SK-N-SH (cell line): ENCODE measurements at regions not wholly inside any gene's neighbourhood (a gene's known extent, or its start where the extent isn't known, plus 50 kb on each side); places are given as distances from the start of the nearest gene placed in this dataset.

ENCODE experiments used
- CTCF ChIA-PET: fragments of 300-600, 350-600 bp; formaldehyde crosslinking; extraction: SDS; loops from one replicate; lab custom pipeline; 2021; lab: Yijun Ruan, JAX
- POLR2A ChIA-PET: fragments of 350-600 bp; sonication (Branson Sonifier 250); formaldehyde crosslinking; extraction: SDS; loops from one replicate; lab custom pipeline; 2020; ENCODE audit warnings: antibody characterized with exemption, inconsistent platforms; lab: Yijun Ruan, JAX
- DNase-seq: peaks from one replicate; pipeline ENCODE4 v3.0.0; 2012
- H2AFZ ChIP-seq: fragments of 200-600 bp; sonication (generic); 2 replicates; pipeline ENCODE4 v1.8.1; 2016; ENCODE audit warnings: antibody characterized with exemption, mild to moderate bottlenecking, low read depth
- H3F3A ChIP-seq: fragments of 200-600 bp; sonication (generic); replicated peaks from 2 replicates; pipeline ENCODE3; 2016; ENCODE audit warnings: antibody characterized with exemption, mild to moderate bottlenecking; ENCODE audit not compliant: insufficient read depth
- H3K27ac ChIP-seq, 2 experiments: fragments of 200-500 bp in 1 of 2; fragments of 200-600 bp in 1 of 2; sonication (Bioruptor generic) in 1 of 2; sonication (generic), shearing (Covaris generic) in 1 of 2; 2 replicates each; pipeline versions ENCODE4 v1.5.1 to v1.6.1; 2014 to 2016; ENCODE audit warnings: low read depth in 2 of 2, inconsistent platforms in 1 of 2, low read length in 1 of 2, mild to moderate bottlenecking in 1 of 2, mixed read lengths in 1 of 2
- H3K27me3 ChIP-seq: fragments of 200-600 bp; sonication (generic), shearing (Covaris generic); 2 replicates; pipeline ENCODE4 v1.6.1; 2016; ENCODE audit warnings: mixed run types; ENCODE audit not compliant: insufficient read depth
- H3K36me3 ChIP-seq, 2 experiments: fragments of 200-500 bp in 1 of 2; fragments of 200-600 bp in 1 of 2; sonication (Bioruptor generic) in 1 of 2; sonication (generic) in 1 of 2; replicated peaks in 1 of 2; 2 replicates each; pipeline versions ENCODE3 to v1.5.1; 2014 to 2016; ENCODE audit warnings: low read length in 1 of 2, mild to moderate bottlenecking in 1 of 2; ENCODE audit not compliant: insufficient read depth in 2 of 2, control insufficient read depth in 1 of 2
- H3K4me1 ChIP-seq, 2 experiments: fragments of 200-500 bp in 1 of 2; fragments of 200-600 bp in 1 of 2; sonication (Bioruptor generic) in 1 of 2; sonication (generic), shearing (Covaris generic) in 1 of 2; 2 replicates each; pipeline versions ENCODE4 v1.5.1 to v1.6.1; 2014 to 2016; ENCODE audit warnings: low read depth in 1 of 2, low read length in 1 of 2, mixed run types in 1 of 2; ENCODE audit not compliant: insufficient read depth in 2 of 2, control insufficient read depth in 1 of 2
- H3K4me2 ChIP-seq: fragments of 200-600 bp; sonication (generic), shearing (Covaris generic); 2 replicates; pipeline ENCODE4 v1.6.1; 2017; ENCODE audit warnings: mixed run types
- H3K4me3 ChIP-seq, 2 experiments: fragments of 200-500 bp in 1 of 2; fragments of 200-600 bp in 1 of 2; sonication (Bioruptor generic) in 1 of 2; sonication (generic), shearing (Covaris generic) in 1 of 2; 2 replicates each; pipeline versions ENCODE4 v1.5.1 to v1.8.1; 2014 to 2016; ENCODE audit warnings: low read depth in 2 of 2, inconsistent platforms in 1 of 2, low read length in 1 of 2, mild to moderate bottlenecking in 1 of 2, mixed read lengths in 1 of 2, moderate library complexity in 1 of 2
- H3K79me2 ChIP-seq: fragments of 200-600 bp; sonication (generic); 2 replicates; pipeline ENCODE4 v1.8.1; 2017; ENCODE audit warnings: mild to moderate bottlenecking; ENCODE audit not compliant: insufficient read depth
- H3K9ac ChIP-seq: fragments of 200-600 bp; sonication (generic); 2 replicates; pipeline ENCODE4 v1.6.1; 2017; ENCODE audit warnings: mixed run types
- H3K9me2 ChIP-seq: fragments of 200-600 bp; sonication (generic); 2 replicates; pipeline ENCODE4 v1.6.1; 2017; ENCODE audit warnings: mixed run types
- H3K9me3 ChIP-seq: fragments of 200-600 bp; sonication (generic); 2 replicates; pipeline ENCODE4 v1.6.1; 2017; ENCODE audit warnings: mixed run types, mild to moderate bottlenecking, moderate library complexity
- H4K20me1 ChIP-seq: fragments of 200-600 bp; sonication (generic); 2 replicates; pipeline ENCODE4 v1.6.1; 2017; ENCODE audit warnings: mild to moderate bottlenecking, mixed run types; ENCODE audit not compliant: insufficient read depth
- CHD2 ChIP-seq: fragments of 150-350 bp; IDR thresholded peaks from 2 replicates; pipeline ENCODE4 v1.6.1; 2018; ENCODE audit warnings: low read length; ENCODE audit not compliant: partially characterized antibody
- CTCF ChIP-seq: fragments of 200-600 bp; sonication (generic); IDR thresholded peaks from 2 replicates; pipeline ENCODE4 v1.6.1; 2017; ENCODE audit warnings: antibody characterized with exemption, mild to moderate bottlenecking, moderate library complexity
- ELF1 ChIP-seq: IDR thresholded peaks from 2 replicates; pipeline ENCODE4 v1.4.0; 2012
- FOSL2 ChIP-seq: IDR thresholded peaks from 2 replicates; pipeline ENCODE4 v1.4.0; 2012; ENCODE audit warnings: low read depth, mild to moderate bottlenecking, moderate library complexity, borderline replicate concordance
- IRF3 ChIP-seq: fragments of 150-350 bp; IDR thresholded peaks from 2 replicates; pipeline ENCODE4 v1.6.1; 2016; ENCODE audit warnings: mild to moderate bottlenecking, low read depth, low read length
- JUND ChIP-seq: IDR thresholded peaks from 2 replicates; pipeline ENCODE4 v1.4.0; 2012
- MEF2A ChIP-seq: IDR thresholded peaks from 2 replicates; pipeline ENCODE4 v1.4.0; 2012; ENCODE audit warnings: low read depth, borderline replicate concordance
- RAD21 ChIP-seq: IDR thresholded peaks from 2 replicates; pipeline ENCODE4 v1.6.1; 2012; ENCODE audit warnings: mild to moderate bottlenecking, low read length
- RFX5 ChIP-seq: IDR thresholded peaks from 2 replicates; pipeline ENCODE4 v1.6.1; 2012; ENCODE audit warnings: mild to moderate bottlenecking, improper control_type of control experiment, low read length
- TCF12 ChIP-seq: IDR thresholded peaks from 2 replicates; pipeline ENCODE4 v1.4.0; 2012
- YY1 ChIP-seq: IDR thresholded peaks from 2 replicates; pipeline ENCODE4 v1.4.0; 2012; ENCODE audit warnings: low read depth, mild to moderate bottlenecking
- WGBS: methylation state at CpG from one replicate; pipeline ENCODE4 v1.1.6; 2017; ENCODE audit warnings: low lambda C conversion rate; 5-methylcytosine and 5-hydroxymethylcytosine counted together
- TF ChIP-seq, protein P1 (sequence below): IDR thresholded peaks from 2 replicates; pipeline ENCODE4 v1.4.0; 2012; ENCODE audit warnings: low read depth, borderline replicate concordance

GRCh38 chr17:14470417-14470816 lies 169.5 kb downstream of the HS3ST3B1 start:
- 5% methylated on average over 4 of the region's 4 CpGs for WGBS
- Histone ChIP-seq H2AFZ (no peak overlapping the region), H3K27ac (no peak overlapping the region)

GRCh38 chr17:14469971-14470370 lies 169.1 kb downstream of the HS3ST3B1 start:
- Histone ChIP-seq H3K27ac (no peak overlapping the region), H3K4me1 (no peaks in the 10 kb centered on the region), H3K4me3 (no peak overlapping the region), H4K20me1 (no peaks in the 10 kb centered on the region), H3K9ac (no peak overlapping the region), H3F3A (no peaks in the 10 kb centered on the region), H3K27me3 (no peaks in the 10 kb centered on the region), H2AFZ (no peak overlapping the region), H3K36me3 (no peaks in the 10 kb centered on the region), H3K9me3 (no peaks in the 10 kb centered on the region), H3K9me2 (no peaks in the 10 kb centered on the region), H3K79me2 (no peaks in the 10 kb centered on the region), H3K4me2 (no peak overlapping the region)
- 22% methylated on average over 3 of the region's 3 CpGs for WGBS
- CTCF ChIA-PET = no interaction called here
- no peak for DNase-seq
- TF ChIP-seq YY1 (no peak), TCF12 (no peak), ELF1 (no peak)
- POLR2A ChIA-PET = no interaction called here

More at GRCh38 chr17:14470417-14470816, 169.5 kb downstream of the HS3ST3B1 start:
- Histone ChIP-seq H3K79me2 (no peaks in the 10 kb centered on the region), H3K9me3 (no peaks in the 10 kb centered on the region), H3K36me3 (no peaks in the 10 kb centered on the region), H3K27me3 (no peaks in the 10 kb centered on the region), H3K4me2 (no peak overlapping the region)
- ChIA-PET CTCF (interaction anchor here (0.6 kb wide), 1 partner anchor 532 kb away, joined by 3 read pairs; no protein-coding TSS in a partner anchor), POLR2A (no interaction called here)
- TF ChIP-seq IRF3 = no peak
- no peak for TF ChIP-seq MEF2A
- no peak for TF ChIP-seq CHD2
- TF ChIP-seq, protein P1, sequence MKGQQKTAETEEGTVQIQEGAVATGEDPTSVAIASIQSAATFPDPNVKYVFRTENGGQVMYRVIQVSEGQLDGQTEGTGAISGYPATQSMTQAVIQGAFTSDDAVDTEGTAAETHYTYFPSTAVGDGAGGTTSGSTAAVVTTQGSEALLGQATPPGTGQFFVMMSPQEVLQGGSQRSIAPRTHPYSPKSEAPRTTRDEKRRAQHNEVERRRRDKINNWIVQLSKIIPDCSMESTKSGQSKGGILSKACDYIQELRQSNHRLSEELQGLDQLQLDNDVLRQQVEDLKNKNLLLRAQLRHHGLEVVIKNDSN = no peak
- no peak for TF ChIP-seq FOSL2
- TF ChIP-seq CTCF = no peak
- TF ChIP-seq TCF12 = no peak
- TF ChIP-seq RFX5 = no peak
- no peak for TF ChIP-seq JUND
- TF ChIP-seq YY1 = no peak
- no peak for TF ChIP-seq RAD21
- TF ChIP-seq, all 33 proteins: peak for 0
- no peaks in the 10 kb centered on the region for H3K9me2 ChIP-seq
- no peak overlapping the region for H3K9ac ChIP-seq
- H3F3A ChIP-seq = no peaks in the 10 kb centered on the region
- H3K4me3 ChIP-seq = no peak overlapping the region
- H3K4me1 ChIP-seq = no peaks in the 10 kb centered on the region
- DNase-seq = no peak
- H4K20me1 ChIP-seq = no peaks in the 10 kb centered on the region
